GM19468 (cell line): ENCODE measurements at regions not wholly inside any gene's neighbourhood (a gene's known extent, or its start where the extent isn't known, plus 50 kb on each side); places are given as distances from the start of the nearest gene placed in this dataset.
"Not testable (repeated sequence)": the region's sequence is repeated elsewhere in the genome, so short reads cannot be mapped to it uniquely, and the experiment has no call there.

Experiments used
- ATAC-seq: cut with Tn5 transposase; IDR thresholded peaks from one replicate; pipeline ENCODE4 v1.9.1; 2021; ENCODE audit warnings: mild to moderate bottlenecking, moderate library complexity, moderate number of reproducible peaks; ENCODE audit not compliant: unreplicated experiment; ENCODE audit errors: extremely low read depth

GRCh38 chr1:65657609-65658008 lies 135.1 kb upstream of the PDE4B start:
- not testable (repeated sequence) for ATAC-seq

- ATAC-seq = no peak
Observed at GRCh38 chr1:65658122-65658521, 134.6 kb upstream of the PDE4B start.

GRCh38 chr1:65668368-65668767 lies 124.3 kb upstream of the PDE4B start:
- no peak for ATAC-seq

GRCh38 chr1:65670518-65670917 lies 122.2 kb upstream of the PDE4B start:
- no peak for ATAC-seq

GRCh38 chr1:65674522-65674921 lies 118.2 kb upstream of the PDE4B start:
- ATAC-seq = no peak

- ATAC-seq = no peak
Observed at GRCh38 chr1:65679773-65680172, 112.9 kb upstream of the PDE4B start.

GRCh38 chr1:65681096-65681495 lies 111.6 kb upstream of the PDE4B start:
- no peak for ATAC-seq

- ATAC-seq = peak; percentile 79
Observed at GRCh38 chr1:65687428-65688214, 105.1 kb upstream of the PDE4B start.

GRCh38 chr1:65688215-65688566 lies 104.5 kb upstream of the PDE4B start:
- ATAC-seq = no peak

GRCh38 chr1:65688848-65689247 lies 103.8 kb upstream of the PDE4B start:
- no peak for ATAC-seq

- no peak for ATAC-seq
Observed at GRCh38 chr1:65691152-65691900, 101.4 kb upstream of the PDE4B start.

- ATAC-seq = no peak
Observed at GRCh38 chr1:65691972-65692371, 100.7 kb upstream of the PDE4B start.

GRCh38 chr1:65694126-65694525 lies 98.6 kb upstream of the PDE4B start:
- no peak for ATAC-seq

GRCh38 chr1:65694933-65695332 lies 97.8 kb upstream of the PDE4B start:
- ATAC-seq = no peak

GRCh38 chr1:65698590-65698989 lies 94.1 kb upstream of the PDE4B start:
- ATAC-seq = no peak

GRCh38 chr1:65703853-65704252 lies 88.8 kb upstream of the PDE4B start:
- no peak for ATAC-seq

GRCh38 chr1:65704318-65704717 lies 88.4 kb upstream of the PDE4B start:
- peak; percentile 67 for ATAC-seq

GRCh38 chr1:65717815-65718454 lies 74.8 kb upstream of the PDE4B start:
- ATAC-seq = no peak

GRCh38 chr1:65719391-65719790 lies 73.3 kb upstream of the PDE4B start:
- no peak for ATAC-seq

GRCh38 chr1:65722461-65722860 lies 70.2 kb upstream of the PDE4B start:
- ATAC-seq = no peak

- no peak for ATAC-seq
Observed at GRCh38 chr1:65724151-65724550, 68.5 kb upstream of the PDE4B start.
